Ishikawa (cell line): ENCODE measurements at regions not wholly inside any gene's neighbourhood (a gene's known extent, or its start where the extent isn't known, plus 50 kb on each side); places are given as distances from the start of the nearest gene placed in this dataset.
A peak's percentile ranks its signal among the peaks of the same experiment; 100 is the strongest.

Source experiments
- CEBPB ChIP-seq: IDR thresholded peaks from 2 replicates; pipeline ENCODE4 v1.6.1; 2012
- CREB1 ChIP-seq: IDR thresholded peaks from 2 replicates; pipeline ENCODE4 v1.6.1; 2012; ENCODE audit warnings: low read depth
- EGR1 ChIP-seq: IDR thresholded peaks from 2 replicates; pipeline ENCODE4 v1.6.1; 2012
- EP300 ChIP-seq: IDR thresholded peaks from 2 replicates; pipeline ENCODE4 v1.6.1; 2012; ENCODE audit warnings: borderline replicate concordance
- FOXM1 ChIP-seq: IDR thresholded peaks from 2 replicates; pipeline ENCODE4 v1.6.1; 2012; ENCODE audit warnings: low read depth, borderline replicate concordance
- NFIC ChIP-seq: IDR thresholded peaks from 2 replicates; pipeline ENCODE4 v1.6.1; 2012
- RAD21 ChIP-seq: IDR thresholded peaks from 2 replicates; pipeline ENCODE4 v1.6.1; 2012; ENCODE audit warnings: low read depth
- TAF1 ChIP-seq: IDR thresholded peaks from 2 replicates; pipeline ENCODE4 v1.6.1; 2012; ENCODE audit warnings: low read depth, mild to moderate bottlenecking
- TCF12 ChIP-seq: IDR thresholded peaks from 2 replicates; pipeline ENCODE4 v1.6.1; 2012; ENCODE audit warnings: low read depth
- TEAD4 ChIP-seq: IDR thresholded peaks from 2 replicates; pipeline ENCODE4 v1.6.1; 2012
- YY1 ChIP-seq: IDR thresholded peaks from 2 replicates; pipeline ENCODE4 v1.6.1; 2012; ENCODE audit warnings: low read depth
- ZBTB7A ChIP-seq: IDR thresholded peaks from 2 replicates; pipeline ENCODE4 v1.6.1; 2012; ENCODE audit warnings: low read depth
- TF ChIP-seq, protein P1 (sequence below): IDR thresholded peaks from 2 replicates; pipeline ENCODE4 v1.6.1; 2012
- TF ChIP-seq, protein P2 (sequence below): IDR thresholded peaks from 2 replicates; pipeline ENCODE4 v1.6.1; 2012; ENCODE audit warnings: low read depth, mild to moderate bottlenecking
- TF ChIP-seq, protein P3 (sequence below): IDR thresholded peaks from 2 replicates; pipeline ENCODE4 v1.6.1; 2012

DNA sequence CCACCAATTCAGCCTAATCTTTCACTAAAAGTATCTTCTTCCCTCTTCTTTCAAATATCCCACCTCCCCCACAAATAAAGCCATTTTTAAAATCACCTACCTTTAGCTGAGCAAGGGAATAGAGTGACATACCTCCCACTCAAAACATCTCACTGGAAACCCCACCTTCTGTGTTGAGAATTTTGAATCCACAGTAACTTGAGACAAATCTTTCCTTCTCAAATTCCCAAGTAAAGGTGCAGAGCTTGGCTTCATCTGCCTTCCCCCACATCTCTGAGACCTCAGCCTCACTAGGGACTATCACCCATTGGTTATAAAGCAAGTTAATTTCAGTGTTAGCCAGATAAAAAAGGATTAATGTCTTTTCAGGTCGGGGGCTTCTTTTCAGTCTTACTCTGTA is 180.4 kb downstream of the INO80D start:
- TF ChIP-seq CEBPB (no peak), NFIC (no peak), RAD21 (no peak), EGR1 (no peak), YY1 (no peak), EP300 (no peak), TEAD4 (no peak), TAF1 (no peak), FOXM1 (no peak), TCF12 (no peak), CREB1 (no peak), ZBTB7A (no peak)
- TF ChIP-seq, protein P1, sequence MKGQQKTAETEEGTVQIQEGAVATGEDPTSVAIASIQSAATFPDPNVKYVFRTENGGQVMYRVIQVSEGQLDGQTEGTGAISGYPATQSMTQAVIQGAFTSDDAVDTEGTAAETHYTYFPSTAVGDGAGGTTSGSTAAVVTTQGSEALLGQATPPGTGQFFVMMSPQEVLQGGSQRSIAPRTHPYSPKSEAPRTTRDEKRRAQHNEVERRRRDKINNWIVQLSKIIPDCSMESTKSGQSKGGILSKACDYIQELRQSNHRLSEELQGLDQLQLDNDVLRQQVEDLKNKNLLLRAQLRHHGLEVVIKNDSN = no peak
- TF ChIP-seq, protein P2, sequence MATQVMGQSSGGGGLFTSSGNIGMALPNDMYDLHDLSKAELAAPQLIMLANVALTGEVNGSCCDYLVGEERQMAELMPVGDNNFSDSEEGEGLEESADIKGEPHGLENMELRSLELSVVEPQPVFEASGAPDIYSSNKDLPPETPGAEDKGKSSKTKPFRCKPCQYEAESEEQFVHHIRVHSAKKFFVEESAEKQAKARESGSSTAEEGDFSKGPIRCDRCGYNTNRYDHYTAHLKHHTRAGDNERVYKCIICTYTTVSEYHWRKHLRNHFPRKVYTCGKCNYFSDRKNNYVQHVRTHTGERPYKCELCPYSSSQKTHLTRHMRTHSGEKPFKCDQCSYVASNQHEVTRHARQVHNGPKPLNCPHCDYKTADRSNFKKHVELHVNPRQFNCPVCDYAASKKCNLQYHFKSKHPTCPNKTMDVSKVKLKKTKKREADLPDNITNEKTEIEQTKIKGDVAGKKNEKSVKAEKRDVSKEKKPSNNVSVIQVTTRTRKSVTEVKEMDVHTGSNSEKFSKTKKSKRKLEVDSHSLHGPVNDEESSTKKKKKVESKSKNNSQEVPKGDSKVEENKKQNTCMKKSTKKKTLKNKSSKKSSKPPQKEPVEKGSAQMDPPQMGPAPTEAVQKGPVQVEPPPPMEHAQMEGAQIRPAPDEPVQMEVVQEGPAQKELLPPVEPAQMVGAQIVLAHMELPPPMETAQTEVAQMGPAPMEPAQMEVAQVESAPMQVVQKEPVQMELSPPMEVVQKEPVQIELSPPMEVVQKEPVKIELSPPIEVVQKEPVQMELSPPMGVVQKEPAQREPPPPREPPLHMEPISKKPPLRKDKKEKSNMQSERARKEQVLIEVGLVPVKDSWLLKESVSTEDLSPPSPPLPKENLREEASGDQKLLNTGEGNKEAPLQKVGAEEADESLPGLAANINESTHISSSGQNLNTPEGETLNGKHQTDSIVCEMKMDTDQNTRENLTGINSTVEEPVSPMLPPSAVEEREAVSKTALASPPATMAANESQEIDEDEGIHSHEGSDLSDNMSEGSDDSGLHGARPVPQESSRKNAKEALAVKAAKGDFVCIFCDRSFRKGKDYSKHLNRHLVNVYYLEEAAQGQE = no peak
- TF ChIP-seq, protein P3, sequence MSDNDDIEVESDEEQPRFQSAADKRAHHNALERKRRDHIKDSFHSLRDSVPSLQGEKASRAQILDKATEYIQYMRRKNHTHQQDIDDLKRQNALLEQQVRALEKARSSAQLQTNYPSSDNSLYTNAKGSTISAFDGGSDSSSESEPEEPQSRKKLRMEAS = no peak

DNA sequence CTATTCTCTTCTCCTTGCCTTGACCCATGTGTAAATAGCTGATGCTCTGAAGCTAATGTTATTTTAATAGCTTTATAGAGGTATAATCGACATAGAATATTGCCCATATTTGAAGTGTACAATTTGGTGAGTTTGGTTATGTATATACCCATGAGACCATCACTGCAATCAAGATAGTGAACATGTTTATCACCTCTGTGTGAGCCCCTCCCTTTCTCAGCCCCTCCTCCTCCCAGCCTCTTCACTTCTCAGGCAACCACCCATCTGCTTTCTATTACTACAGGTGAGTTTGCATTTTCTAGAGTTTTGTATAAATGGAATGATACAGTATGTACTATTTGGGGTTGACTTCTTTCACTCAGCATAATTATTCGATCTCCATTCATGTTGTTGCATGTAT is 181.1 kb downstream of the INO80D start:
- no peak for TF ChIP-seq CREB1

DNA sequence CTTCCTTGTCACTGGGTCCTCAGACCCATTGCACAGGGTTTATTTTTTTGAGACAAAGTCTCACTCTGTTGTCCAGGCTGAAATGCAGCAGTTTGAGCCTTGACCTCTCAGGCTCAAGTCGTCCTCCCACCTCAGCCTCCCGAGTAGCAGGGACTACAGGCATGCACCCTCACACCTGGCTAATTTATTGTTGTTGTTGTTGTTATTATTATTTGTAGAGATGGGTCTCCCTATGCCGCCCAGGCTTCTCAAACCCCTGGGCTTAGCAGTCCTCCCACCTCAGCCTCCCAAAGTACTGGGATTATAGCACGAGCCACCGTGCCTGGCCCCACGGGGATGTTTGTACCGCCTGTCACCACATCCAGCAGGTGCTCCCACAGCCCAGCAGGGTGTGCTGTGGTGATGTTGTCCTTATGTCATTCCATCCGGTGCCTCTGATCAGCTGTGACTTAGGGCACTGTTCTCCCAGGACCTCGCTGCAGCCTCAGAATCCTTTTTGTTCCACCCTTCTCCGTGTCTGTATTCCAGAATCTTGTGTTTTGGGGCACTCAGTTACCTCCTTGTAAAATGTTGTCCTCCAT is 182.3 kb downstream of the INO80D start:
- TF ChIP-seq CEBPB (no peak), NFIC (no peak), RAD21 (peak; percentile 44; the same call in 1 of the 2 replicates)

DNA sequence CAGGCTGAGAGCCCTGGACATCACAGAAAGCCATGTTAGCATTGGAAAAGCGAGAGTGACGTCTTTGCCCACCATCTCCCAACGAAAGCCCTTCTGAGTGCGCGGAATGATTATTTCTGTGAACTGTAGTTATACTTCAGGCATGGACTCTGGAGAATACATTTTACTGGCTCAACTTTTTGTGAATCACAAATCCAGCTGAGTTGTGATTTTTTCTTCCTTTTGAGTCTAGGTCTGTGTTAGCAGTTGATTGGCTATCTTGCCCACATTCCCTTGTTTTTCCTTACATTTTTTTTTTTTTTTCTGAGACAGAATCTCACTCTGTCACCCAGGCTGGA is 183.1 kb downstream of the INO80D start:
- TF ChIP-seq, protein P2 = no peak
- TF ChIP-seq FOXM1 (no peak), ZBTB7A (no peak), EP300 (no peak), NFIC (no peak), CREB1 (no peak), EGR1 (no peak), YY1 (no peak), CEBPB (no peak), TEAD4 (no peak), TAF1 (no peak), RAD21 (no peak), TCF12 (no peak)
- TF ChIP-seq, protein P1 = no peak
- TF ChIP-seq, protein P3 = no peak

DNA sequence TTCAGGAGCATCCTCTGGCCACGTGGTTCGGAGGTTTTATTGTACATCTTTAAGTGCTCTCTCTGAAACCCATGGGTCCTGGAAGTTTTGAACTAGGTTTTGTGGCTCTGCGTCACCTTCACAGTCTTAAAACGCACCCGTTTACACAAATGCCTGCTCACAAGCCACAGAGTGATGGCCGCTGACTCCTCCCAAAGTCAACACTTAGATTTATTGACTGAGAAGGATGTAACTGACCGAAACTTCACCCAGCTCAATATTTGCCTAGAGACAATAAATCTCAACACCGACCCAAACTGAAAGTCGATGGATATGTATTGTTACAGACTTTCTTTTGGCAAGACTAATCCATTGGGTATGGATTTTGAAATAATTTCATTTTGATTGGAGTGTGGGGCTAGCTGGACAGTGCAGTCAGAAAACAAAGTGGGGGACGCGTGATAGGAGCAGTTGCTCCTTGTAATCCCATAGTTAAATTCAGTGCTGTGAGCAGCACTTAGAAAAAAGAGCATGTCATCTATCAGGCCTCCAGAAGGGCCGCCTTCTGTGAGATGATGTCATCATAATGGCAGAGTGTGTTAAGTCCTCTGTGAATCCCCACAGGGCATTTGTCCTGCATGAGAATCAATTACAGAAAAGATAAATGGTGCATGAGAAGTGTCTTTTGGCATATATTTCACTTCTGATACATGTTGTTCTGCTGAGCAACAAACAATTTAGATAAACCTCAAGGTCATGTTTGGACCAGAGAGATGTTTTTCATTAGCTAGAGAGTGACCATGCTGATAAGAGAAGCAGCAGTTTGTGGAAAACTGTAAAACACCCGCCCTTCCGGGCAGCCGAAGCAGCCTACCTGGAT is 183.7 kb downstream of the INO80D start:
- TF ChIP-seq ZBTB7A (no peak), YY1 (no peak), NFIC (no peak), TAF1 (no peak), EP300 (no peak)

DNA sequence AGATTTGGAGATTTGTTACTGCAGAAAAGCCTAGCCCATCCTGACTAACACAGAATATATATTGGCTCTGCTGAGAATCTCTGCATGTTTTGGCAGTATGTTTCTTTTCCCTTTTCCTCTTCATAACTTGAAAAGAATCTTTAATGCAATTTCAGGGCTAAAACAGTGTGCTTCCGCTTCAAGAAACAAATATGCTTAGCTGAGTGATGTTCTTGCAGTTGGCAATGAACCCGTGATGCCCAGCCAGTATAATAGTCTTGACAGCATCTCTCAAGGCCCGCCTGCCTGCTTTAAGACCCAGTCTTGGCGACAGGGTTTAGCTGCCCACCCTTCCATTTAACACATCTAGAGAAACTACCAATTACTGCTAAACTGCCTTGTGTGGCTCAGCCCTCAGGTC is 184.5 kb downstream of the INO80D start:
- no peak for TF ChIP-seq TCF12
- TF ChIP-seq EP300 = no peak
- TF ChIP-seq TAF1 = no peak
- TF ChIP-seq FOXM1 = no peak
- TF ChIP-seq EGR1 = no peak
- TF ChIP-seq RAD21 = no peak
- TF ChIP-seq CREB1 = no peak
